Tibial nerve (tissue), 3 donors: ENCODE measurements at regions not wholly inside any gene's neighbourhood (a gene's known extent, or its start where the extent isn't known, plus 50 kb on each side); places are given as distances from the start of the nearest gene placed in this dataset.

Experiments used
- CTCF ChIP-seq, 5 experiments: fragments of 200-600 bp in 3 of 5; fragments of 450-650 bp in 2 of 5; sonication (generic) in 3 of 5; IDR thresholded peaks; one replicate each; pipeline ENCODE4 v1.5.1; 2016 to 2019; ENCODE audit warnings: antibody characterized with exemption in 5 of 5, mild to moderate bottlenecking in 3 of 5, moderate library complexity in 2 of 5
- POLR2A ChIP-seq, 2 donors: fragments of 450-650 bp; IDR thresholded peaks; one replicate each; pipeline ENCODE4 v1.6.1; 2017; ENCODE audit warnings: antibody characterized with exemption in 2 of 2, mild to moderate bottlenecking in 2 of 2, moderate library complexity in 2 of 2

GRCh38 chr10:58920655-58921003, 255.8 kb upstream of the PHYHIPL start:
- no peak for TF ChIP-seq POLR2A (IDR thresholded peaks at IDR 0.05)
- no peak for TF ChIP-seq CTCF (IDR thresholded peaks at IDR 0.05)
